Keratinocyte (primary cell): ENCODE measurements at regions not wholly inside any gene's neighbourhood (a gene's known extent, or its start where the extent isn't known, plus 50 kb on each side); places are given as distances from the start of the nearest gene placed in this dataset.

Experiments
- DNase-seq: peaks from one replicate; pipeline ENCODE4 v3.0.0-alpha.2; 2011; ENCODE audit warnings: low read depth, missing footprints, low spot score
- FAIRE-seq: peaks from 2 replicates; lab custom pipeline; 2011; peaks lifted over from hg19 to GRCh38; lab: Jason Lieb, UNC
- H2AFZ ChIP-seq: 2 replicates; pipeline ENCODE4 v1.6.0; 2012; ENCODE audit warnings: low read length, control low read depth, inconsistent platforms; ENCODE audit not compliant: control insufficient read depth
- H3K27ac ChIP-seq: 2 replicates; pipeline ENCODE4 v1.5.1; 2011; ENCODE audit warnings: low read length; ENCODE audit not compliant: control insufficient read depth, insufficient read depth
- H3K27me3 ChIP-seq: 3 replicates; pipeline ENCODE4 v1.6.0; 2011; ENCODE audit warnings: low read length; ENCODE audit not compliant: control insufficient read depth, insufficient read depth; ENCODE audit errors: extremely low read depth
- H3K36me3 ChIP-seq, 2 experiments: 2 replicates in 1 of 2; 3 replicates in 1 of 2; pipeline ENCODE4 v1.5.1; 2011; ENCODE audit warnings: low read length in 2 of 2, mild to moderate bottlenecking in 1 of 2; ENCODE audit not compliant: control insufficient read depth in 2 of 2, insufficient read depth in 2 of 2; ENCODE audit errors: extremely low read depth in 1 of 2
- H3K4me1 ChIP-seq: 3 replicates; pipeline ENCODE4 v1.5.1; 2011; ENCODE audit warnings: low read length; ENCODE audit not compliant: control insufficient read depth, insufficient read depth; ENCODE audit errors: extremely low read depth
- H3K4me2 ChIP-seq: 3 replicates; pipeline ENCODE4 v1.6.0; 2011; ENCODE audit warnings: low read depth, low read length; ENCODE audit not compliant: control insufficient read depth, insufficient read depth; ENCODE audit errors: extremely low read depth
- H3K4me3 ChIP-seq, 3 experiments: fragments of 200-600 bp in 1 of 3; sonication (generic) in 1 of 3; 2 replicates in 2 of 3; 3 replicates in 1 of 3; pipeline ENCODE4 v1.5.1; 2011 to 2016; ENCODE audit warnings: low read length in 3 of 3, mild to moderate bottlenecking in 3 of 3, control low read depth in 2 of 3, inconsistent platforms in 1 of 3, low read depth in 1 of 3, mixed read lengths in 1 of 3, mixed run types in 1 of 3, moderate library complexity in 1 of 3; ENCODE audit not compliant: control insufficient read depth in 2 of 3, insufficient read depth in 2 of 3; ENCODE audit errors: extremely low read depth in 1 of 3
- H3K79me2 ChIP-seq: 2 replicates; pipeline ENCODE4 v1.6.0; 2012; ENCODE audit warnings: low read length; ENCODE audit not compliant: control insufficient read depth, insufficient read depth
- H3K9ac ChIP-seq: 3 replicates; pipeline ENCODE4 v1.6.0; 2011; ENCODE audit warnings: low read length; ENCODE audit not compliant: control insufficient read depth, insufficient read depth; ENCODE audit errors: extremely low read depth
- H3K9me1 ChIP-seq: 3 replicates; pipeline ENCODE4 v1.6.0; 2011; ENCODE audit warnings: low read length; ENCODE audit not compliant: control insufficient read depth, insufficient read depth; ENCODE audit errors: extremely low read depth
- H3K9me3 ChIP-seq: 2 replicates; pipeline ENCODE4 v1.5.1; 2012; ENCODE audit warnings: low read depth, low read length; ENCODE audit not compliant: control insufficient read depth
- H4K20me1 ChIP-seq: 3 replicates; pipeline ENCODE4 v1.6.0; 2011; ENCODE audit warnings: low read length; ENCODE audit not compliant: control insufficient read depth, insufficient read depth; ENCODE audit errors: extremely low read depth
- EZH2 ChIP-seq: IDR thresholded peaks from one replicate; pipeline ENCODE4 v1.6.1; 2012; ENCODE audit warnings: inconsistent platforms, mild to moderate bottlenecking, low read length, moderate library complexity
- dilution Hi-C: fragments of 300-500 bp; cut with MboI; formaldehyde crosslinking; loops from one replicate; pipeline ENCODE4 v1.7.0; 2020; ENCODE audit warnings: low sequenced_read_pairs; ENCODE audit not compliant: extremely low pct_ligation_motif_present
- TF ChIP-seq, protein P1 (sequence below), 3 experiments: IDR thresholded peaks in 1 of 3; conservative IDR thresholded peaks in 1 of 3; optimal IDR thresholded peaks in 1 of 3; 2 replicates in 2 of 3; 3 replicates in 1 of 3; pipeline versions ENCODE3 to v1.5.1; 2011; ENCODE audit warnings: low read length in 3 of 3, mild to moderate bottlenecking in 3 of 3, moderate library complexity in 2 of 3, control low read depth in 1 of 3, inconsistent platforms in 1 of 3; ENCODE audit not compliant: insufficient read depth in 2 of 3; ENCODE audit errors: extremely low read depth in 1 of 3

DNA sequence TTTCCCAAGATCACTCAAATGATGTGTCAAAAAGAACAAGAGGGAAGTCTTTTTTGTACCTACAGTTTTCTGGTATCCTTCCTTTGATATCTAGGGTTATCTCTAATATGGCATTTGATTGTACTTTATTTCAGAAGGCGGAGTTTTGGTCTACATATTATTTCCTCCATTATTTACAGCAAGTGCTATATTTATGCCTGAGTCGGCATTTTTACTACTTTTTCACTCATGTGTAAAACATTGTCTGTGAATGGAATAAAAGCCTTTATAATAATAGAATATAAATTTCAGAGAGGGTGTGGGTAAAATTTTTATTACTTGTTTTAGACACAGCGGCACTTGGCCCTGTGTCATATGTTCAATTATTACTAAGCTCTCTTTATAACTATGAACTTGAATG lies 398.4 kb downstream of the BCKDHB start:
- TF ChIP-seq, protein P1, sequence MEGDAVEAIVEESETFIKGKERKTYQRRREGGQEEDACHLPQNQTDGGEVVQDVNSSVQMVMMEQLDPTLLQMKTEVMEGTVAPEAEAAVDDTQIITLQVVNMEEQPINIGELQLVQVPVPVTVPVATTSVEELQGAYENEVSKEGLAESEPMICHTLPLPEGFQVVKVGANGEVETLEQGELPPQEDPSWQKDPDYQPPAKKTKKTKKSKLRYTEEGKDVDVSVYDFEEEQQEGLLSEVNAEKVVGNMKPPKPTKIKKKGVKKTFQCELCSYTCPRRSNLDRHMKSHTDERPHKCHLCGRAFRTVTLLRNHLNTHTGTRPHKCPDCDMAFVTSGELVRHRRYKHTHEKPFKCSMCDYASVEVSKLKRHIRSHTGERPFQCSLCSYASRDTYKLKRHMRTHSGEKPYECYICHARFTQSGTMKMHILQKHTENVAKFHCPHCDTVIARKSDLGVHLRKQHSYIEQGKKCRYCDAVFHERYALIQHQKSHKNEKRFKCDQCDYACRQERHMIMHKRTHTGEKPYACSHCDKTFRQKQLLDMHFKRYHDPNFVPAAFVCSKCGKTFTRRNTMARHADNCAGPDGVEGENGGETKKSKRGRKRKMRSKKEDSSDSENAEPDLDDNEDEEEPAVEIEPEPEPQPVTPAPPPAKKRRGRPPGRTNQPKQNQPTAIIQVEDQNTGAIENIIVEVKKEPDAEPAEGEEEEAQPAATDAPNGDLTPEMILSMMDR (optimal IDR thresholded peaks at IDR 0.05 in 1 of 3, IDR thresholded peaks at IDR 0.05 in 1 of 3, conservative IDR thresholded peaks at IDR 0.05 in 1 of 3; ENCODE audit: extremely low read depth in 1 of 3, insufficient read depth in 2 of 3, low read length in 3 of 3), result no peak
- no peak for TF ChIP-seq EZH2
- no peaks in the 10 kb centered on the region for H3K79me2 ChIP-seq
- H3K4me1 ChIP-seq, result no peaks in the 10 kb centered on the region
- dilution Hi-C loops, result no loop called here
- no peaks in the 10 kb centered on the region for H3K36me3 ChIP-seq
- FAIRE-seq, result no peak
- no peak overlapping the region for H2AFZ ChIP-seq
- no peak overlapping the region for H3K27ac ChIP-seq
- H3K9me3 ChIP-seq, result no peaks in the 10 kb centered on the region
- H4K20me1 ChIP-seq, result no peaks in the 10 kb centered on the region
- no peak overlapping the region for H3K4me3 ChIP-seq
- no peak overlapping the region for H3K9ac ChIP-seq
- H3K9me1 ChIP-seq, result no peaks in the 10 kb centered on the region
- no peak for DNase-seq
- H3K27me3 ChIP-seq, result no peaks in the 10 kb centered on the region
- no peak overlapping the region for H3K4me2 ChIP-seq

DNA sequence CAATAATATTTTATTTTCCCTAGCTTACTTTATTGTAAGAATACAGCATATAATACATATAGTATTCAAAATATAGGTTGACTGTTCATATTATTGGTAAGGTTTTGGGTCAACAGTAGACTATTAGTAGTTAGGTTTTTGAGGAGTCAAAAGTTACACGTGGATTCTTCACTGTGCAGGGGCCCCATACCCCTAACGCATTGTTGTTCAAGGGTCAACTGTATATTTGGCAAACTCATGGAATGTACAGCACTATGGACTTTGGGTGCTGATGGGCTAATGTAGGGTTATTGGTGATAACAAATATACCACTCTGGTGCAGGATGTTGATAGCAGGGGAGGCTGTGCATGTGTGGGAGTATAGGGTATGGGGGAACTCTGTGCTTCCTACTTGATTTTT lies 397.2 kb downstream of the BCKDHB start:
- no peaks in the 10 kb centered on the region for H3K36me3 ChIP-seq
- no peak overlapping the region for H3K4me3 ChIP-seq
- no peaks in the 10 kb centered on the region for H3K27me3 ChIP-seq
- TF ChIP-seq EZH2, result no peak
- TF ChIP-seq, protein P1 (optimal IDR thresholded peaks at IDR 0.05 in 1 of 3, IDR thresholded peaks at IDR 0.05 in 1 of 3, conservative IDR thresholded peaks at IDR 0.05 in 1 of 3; ENCODE audit: extremely low read depth in 1 of 3, insufficient read depth in 2 of 3, low read length in 3 of 3), result no peak
- H2AFZ ChIP-seq, result no peak overlapping the region
- no peaks in the 10 kb centered on the region for H3K4me1 ChIP-seq
- H3K27ac ChIP-seq, result no peak overlapping the region
- dilution Hi-C loops, result no loop called here
- DNase-seq (no peak), FAIRE-seq (no peak)
- no peaks in the 10 kb centered on the region for H3K9me3 ChIP-seq
- no peaks in the 10 kb centered on the region for H4K20me1 ChIP-seq
- no peaks in the 10 kb centered on the region for H3K9me1 ChIP-seq
- H3K9ac ChIP-seq, result no peak overlapping the region
- H3K79me2 ChIP-seq, result no peaks in the 10 kb centered on the region
- no peak overlapping the region for H3K4me2 ChIP-seq
